GM18870 (cell line): ENCODE measurements at regions not wholly inside any gene's neighbourhood (a gene's known extent, or its start where the extent isn't known, plus 50 kb on each side); places are given as distances from the start of the nearest gene placed in this dataset.
"Not testable (repeated sequence)": the region's sequence is repeated elsewhere in the genome, so short reads cannot be mapped to it uniquely, and the experiment has no call there.

Source experiments
- ATAC-seq: cut with Tn5 transposase; IDR thresholded peaks from one replicate; pipeline ENCODE4 v1.9.1; 2021; ENCODE audit warnings: moderate library complexity; ENCODE audit not compliant: unreplicated experiment

DNA sequence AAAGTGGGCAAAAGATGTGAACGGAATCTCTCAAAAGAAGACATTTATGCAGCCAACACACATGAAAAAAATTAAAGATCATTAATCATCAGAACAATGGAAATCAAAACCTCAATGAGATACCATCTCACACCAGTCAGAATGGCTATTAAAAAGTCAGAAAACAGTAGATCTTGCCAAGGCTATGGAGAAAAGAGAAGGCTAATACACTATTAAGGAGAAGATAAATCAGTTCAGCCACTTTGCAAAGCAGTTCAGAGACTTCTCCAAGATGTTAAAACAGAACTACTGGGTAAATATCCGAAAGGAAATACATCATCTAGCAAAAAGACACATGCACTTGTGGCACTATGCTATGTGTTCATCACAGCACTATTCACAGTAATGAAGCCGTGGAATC lies 388.2 kb upstream of the LUZP2 start:
- ATAC-seq = no peak

DNA sequence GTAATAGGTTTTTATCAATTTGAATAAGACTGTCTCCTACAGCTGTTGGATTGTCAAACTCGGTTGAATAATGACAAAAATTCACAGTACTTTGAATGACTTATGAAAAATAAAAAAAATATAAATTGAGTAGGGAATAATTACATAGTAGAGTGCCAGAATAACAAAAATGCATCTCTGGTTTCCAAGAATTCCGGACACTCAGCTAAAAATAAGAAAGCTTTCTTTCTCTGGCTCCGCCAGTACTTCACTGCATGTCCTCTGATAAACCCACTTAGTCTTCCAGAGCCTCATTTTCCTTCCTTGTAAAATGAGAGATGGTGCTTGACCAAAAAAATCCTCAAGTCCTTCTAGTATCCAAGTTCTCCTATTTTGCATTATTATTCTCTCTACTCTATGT lies 374.6 kb upstream of the LUZP2 start:
- ATAC-seq = no peak

DNA sequence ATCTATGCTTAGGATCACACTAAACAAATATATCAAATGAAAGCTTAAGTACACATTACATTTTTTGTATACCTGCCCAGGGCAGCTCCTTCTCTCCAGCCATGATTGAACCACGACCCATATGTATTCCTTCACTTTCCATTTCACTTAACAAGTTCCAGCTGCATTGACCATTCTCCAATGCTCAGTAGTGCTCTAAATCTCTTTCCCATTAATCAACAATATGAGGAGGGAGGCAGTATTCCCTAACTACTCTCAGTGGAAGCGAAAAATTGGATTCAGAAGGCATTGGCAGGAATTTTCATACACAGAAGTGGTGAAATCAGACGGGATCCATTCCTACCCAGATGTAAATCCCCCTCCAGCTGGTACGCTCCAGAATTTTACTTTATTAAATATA lies 372.0 kb upstream of the LUZP2 start:
- ATAC-seq = no peak

DNA sequence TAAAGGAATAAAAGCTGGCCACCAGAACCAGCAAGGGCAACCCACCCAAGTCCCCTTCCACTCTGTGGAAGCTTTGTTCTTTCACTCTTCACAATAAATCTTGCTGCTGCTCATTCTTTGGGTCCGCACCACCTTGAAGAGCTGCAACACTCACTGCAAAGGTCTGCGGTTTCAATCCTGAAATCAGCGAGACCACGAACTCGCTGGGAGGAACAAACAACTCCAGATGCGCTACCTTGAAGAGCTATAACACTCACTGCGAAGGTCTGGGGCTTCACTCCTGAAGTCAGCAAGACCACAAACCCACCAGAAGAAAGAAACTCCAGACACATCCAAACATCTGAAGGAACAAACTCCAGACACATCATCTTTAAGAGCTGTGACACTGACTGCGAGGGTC lies 365.2 kb upstream of the LUZP2 start:
- ATAC-seq = no peak

DNA sequence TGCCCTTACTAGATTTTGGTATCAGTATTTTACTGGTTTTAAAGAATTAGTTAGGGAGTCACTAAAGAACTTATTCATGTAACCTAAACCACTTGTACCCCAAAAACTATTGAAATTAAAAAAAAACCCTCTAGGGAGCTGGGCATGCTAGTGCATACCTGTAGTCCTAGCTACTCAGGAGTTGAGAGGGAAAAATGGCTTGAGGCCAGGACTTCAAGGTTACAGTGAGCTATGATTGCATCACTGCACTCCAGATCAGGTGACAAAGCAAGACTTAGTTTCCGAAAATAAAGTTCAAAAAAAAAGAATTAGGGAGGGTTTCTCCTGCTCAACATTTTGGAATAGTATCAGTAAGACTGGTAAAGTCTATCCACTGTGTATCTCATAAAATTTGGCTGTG lies 364.4 kb upstream of the LUZP2 start:
- no peak for ATAC-seq

DNA sequence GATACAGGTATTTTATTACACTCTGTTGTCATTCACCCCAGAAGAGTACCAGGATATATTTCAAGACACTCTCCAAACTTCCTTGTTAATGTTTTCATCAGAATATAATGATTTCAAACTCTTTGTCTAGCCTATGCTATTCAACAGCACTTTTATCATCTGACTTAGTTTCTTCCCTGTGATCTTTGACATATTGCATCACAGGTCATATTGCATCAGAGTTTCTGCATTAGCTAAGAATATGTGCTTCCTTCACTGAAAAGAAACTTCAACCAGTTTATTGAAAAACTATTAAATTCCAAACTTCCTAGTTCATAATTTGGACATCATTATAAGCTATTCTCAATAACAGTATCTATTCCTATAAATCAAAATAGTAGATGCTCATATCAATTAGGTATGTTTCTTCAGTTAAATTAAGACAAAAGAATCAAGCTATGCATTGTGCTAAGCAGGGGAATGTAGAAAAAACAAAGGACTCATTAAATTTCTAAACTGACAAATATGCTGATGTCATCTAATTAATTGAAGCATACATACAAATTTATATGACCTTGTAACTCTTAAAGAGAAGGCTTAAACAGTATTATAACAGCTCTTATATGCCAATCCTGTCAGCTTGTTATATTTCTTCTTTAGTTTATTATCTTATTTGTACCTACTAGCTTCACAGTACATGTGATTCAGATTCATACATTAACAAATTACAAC lies 361.8 kb upstream of the LUZP2 start:
- ATAC-seq = no peak

DNA sequence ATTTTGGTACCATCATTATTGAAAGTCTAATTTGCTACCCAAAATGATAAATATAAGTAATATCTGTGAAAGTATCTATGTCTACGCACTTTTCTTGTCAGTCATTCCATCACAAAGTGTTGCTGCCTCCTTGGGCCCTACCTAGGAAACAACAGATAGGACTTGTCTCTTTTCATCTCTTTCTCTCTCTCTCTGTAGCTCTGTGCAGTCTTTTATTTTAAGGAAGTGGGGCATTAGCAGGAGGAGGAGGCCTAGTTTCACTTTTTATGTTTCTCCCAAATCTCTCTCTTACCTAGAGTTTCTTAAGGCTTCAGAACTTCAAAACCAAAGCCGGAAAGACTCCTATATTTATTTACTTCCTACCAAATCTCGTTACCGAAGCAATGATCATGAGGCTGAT lies 354.8 kb upstream of the LUZP2 start:
- no peak for ATAC-seq

DNA sequence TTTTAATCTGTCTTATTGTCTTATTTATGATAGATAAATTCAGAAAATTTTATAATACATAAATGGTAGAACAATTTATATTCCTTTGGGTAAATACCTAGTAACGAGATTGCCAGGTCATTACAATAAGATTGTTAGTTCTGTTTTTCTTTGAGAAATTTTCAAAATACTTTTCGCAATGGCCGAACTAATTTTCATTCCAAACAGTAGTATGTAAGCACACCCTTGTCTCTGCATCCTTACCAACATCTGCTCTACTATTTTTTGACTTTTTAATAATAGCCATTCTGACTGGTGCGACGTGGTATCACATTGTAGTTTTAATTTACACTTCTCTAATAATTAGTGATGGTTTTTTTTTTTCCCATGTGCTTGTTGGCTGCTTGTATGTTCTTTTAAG lies 351.4 kb upstream of the LUZP2 start:
- ATAC-seq = no peak

DNA sequence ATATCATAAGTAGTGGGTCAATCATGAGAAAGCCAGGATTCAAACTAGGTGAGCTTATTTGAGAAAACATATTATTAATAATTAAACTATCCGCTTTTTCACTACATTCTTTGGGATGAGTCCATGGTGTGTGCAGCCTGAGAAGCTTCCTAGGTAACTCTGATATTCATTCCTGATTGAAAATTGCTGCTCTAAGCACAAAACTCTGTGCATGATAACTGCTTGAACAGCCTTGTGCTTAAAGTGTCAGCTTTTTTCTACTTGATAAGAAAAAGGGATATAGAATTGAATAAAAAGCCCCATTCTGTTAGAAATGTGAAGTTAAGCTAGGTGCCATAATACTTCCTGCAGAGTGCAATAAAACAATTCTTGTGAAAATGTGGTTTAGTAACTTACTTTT lies 343.5 kb upstream of the LUZP2 start:
- no peak for ATAC-seq

DNA sequence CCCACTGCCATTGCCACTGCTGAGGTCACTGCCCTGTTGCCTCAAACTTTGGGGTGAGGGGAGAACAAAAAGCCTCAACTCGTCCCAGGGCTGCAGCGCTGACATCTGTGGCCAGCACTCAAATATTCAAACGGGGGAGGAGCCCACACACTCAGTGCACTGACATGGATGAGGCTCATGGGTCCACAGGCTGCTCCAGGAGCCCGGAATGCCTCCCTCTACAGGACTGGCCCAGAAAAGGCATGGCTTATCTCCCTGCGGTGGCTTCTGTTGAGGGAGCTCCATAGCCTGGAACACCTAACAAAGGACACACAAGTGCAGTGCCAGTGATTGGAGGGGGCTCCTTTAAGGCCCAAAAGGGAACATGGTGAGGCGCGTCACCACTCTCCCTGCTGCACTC lies 341.1 kb upstream of the LUZP2 start:
- no peak for ATAC-seq

DNA sequence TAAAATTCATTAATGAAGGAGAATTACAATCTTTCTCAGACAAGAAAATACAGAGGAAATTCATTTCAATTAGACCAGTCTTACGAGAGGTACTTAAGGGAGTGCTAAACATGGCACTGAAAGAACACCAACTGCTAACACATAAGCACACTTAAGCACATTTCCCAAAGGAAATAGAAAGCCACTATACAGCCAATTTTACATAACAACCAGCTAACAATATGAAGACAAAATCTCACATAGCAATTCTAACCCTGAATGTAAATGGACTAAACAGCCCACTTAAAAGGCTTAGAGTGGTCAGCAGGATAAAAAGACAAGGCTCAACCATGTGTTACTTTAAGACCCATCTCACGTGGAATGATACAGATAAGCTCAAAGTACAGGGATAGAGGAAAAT lies 339.5 kb upstream of the LUZP2 start:
- no peak for ATAC-seq

DNA sequence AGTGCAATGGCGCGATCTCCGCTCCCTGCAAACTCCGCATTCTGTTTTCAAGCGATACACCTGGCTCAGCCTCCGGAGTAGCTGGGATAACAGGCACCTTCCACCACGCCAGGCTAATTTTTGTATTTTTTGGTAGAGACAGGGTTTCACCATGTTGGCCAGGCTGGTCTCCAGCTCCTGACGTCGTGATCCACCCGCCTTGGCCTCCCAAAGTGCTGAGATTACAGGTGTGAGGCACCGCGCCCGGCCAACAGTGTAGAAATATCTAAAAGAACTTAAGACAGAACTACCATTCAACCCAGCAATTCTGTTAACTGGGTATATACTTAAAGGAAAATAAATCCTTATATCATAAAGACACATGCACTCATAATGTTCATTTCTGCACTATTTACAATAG lies 335.3 kb upstream of the LUZP2 start:
- ATAC-seq = no peak

DNA sequence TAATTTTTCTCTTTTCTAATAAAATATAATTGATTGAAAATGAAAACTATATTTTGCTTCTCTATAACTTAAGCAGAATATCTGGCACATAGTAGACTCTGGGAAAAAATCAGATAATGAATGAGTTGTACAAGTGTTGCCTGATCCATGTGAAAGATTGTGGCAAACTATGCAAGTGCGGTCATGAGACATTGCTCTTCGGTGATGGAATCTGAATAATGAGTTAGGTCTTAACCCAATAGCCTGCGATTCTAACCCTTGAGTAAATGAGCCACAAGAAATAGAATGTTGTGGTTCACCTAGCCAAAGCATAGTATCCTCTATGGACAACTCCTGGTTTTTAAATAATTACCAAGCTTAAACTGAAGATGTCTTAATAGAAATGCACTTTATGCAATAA lies 333.7 kb upstream of the LUZP2 start:
- ATAC-seq = no peak

DNA sequence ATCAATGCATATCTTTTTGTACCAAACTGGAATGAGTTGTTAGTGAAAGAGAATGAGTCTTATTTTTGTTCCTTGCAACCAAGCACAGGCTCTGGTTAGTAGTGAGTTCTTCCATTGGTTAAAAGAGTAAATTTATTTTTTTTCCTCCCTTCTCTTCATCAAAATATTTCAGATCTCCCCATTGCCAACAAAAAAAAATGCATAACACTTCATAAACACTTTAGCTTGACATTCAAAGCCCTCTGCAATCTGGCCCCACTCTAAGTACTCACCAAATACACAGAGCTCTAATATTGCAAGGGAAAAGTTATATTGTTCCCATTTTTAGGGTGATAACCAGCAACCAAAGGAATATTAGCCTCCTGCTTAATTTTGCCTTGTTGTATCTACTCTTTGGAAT lies 333.0 kb upstream of the LUZP2 start:
- no peak for ATAC-seq

DNA sequence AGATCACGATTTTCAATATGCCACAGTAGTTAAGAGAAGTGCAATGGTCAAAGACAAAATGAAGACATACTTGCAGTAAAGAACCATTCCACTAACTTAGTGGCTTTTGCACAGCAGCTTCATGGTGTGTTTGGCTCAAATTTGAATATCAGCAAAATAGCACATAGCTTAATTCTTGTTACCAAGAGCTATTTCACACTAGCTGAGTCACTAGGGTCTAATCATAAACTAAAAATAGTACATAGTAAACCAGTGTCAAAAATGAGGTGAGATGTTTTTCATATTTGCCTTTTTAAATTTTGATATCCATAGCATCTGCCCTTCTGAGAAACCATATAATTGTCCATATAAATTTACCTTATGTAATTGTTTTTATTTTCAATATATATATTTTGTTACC lies 325.0 kb upstream of the LUZP2 start:
- ATAC-seq = no peak

DNA sequence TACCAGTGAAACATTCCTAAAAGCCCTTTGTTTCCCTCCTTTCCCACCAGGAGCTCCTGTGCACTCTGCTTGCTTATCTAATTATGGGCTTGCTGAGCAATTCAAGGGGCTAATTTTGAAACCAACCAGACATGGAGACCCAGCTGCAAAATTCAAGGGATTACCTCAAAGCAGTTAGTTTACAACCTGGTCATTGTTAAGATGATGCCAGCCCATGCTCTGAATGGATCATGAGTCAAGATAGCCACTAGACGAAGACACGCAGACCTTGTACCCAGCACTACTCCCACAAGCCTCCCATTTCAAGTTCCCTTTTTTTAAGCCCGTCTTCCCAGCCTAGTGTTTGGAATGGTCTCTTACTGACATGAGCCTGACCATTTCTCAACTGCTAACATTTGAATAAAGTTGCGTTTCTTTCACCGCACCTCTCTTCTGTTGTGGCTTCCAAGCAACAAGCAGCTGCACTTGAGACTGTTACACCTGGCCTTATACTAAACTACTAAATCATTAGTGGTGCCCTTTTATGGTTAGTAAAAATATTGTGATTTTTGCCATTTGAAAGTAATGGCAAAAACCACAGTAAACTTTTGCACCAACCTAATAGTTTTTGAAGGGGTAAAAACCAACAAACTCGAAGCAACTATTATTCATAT lies 315.3 kb upstream of the LUZP2 start:
- no peak for ATAC-seq

DNA sequence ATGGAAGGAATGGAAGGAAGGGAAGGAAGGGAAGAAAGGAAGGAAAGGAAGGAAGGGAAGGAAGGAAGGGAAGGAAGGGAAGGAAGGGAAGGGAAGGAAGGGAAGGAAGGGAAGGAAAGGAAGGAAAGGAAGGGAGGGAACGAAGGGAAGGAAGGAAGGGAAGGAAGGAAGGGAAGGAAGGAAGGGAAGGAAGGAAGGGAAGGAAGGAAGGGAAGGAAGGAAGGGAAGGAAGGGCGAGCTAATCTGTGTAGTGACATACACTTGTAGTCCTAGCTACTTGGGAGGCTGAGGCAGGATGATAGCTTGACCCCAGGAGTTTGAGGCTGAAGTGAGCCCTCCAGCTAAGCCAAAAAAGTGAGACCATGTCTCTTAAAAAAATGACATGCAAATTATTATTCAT lies 311.3 kb upstream of the LUZP2 start:
- not testable (repeated sequence) for ATAC-seq

DNA sequence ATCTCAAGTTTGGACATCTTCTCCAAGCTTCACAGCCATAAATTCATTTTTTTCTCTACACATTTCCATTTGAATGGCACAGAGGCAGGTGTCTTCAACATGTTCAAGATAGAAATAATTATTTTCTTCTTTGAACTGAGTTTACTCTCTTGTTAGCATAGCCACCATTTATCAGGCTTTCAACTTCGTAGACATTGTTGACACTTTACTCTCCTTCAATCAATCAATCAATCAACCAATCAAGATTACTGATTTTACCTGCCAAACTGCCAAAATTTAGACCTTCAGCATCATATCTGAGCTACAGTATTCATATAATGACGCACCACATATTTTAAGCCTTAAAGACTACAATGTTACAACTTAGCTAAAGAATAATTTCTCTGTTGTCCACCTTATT lies 300.1 kb upstream of the LUZP2 start:
- no peak for ATAC-seq

DNA sequence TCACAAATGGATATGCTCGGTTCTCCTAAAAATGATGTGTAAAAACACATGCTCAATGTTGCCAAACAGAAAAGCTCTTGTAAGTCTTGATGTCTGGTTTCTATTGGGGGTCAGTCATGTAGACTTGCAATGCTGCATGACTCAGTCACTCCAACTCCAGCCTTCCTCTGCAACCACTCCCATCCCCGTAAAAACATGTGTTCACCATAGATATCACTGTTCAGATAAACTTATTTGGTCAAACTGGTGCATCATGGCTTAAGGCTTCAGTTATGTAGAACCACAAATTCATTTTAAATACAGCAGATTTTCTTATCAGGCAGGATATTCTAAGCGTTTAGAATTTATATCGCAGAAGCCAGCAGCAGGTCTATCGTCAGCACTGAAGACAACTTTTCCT lies 298.4 kb upstream of the LUZP2 start:
- ATAC-seq = no peak

DNA sequence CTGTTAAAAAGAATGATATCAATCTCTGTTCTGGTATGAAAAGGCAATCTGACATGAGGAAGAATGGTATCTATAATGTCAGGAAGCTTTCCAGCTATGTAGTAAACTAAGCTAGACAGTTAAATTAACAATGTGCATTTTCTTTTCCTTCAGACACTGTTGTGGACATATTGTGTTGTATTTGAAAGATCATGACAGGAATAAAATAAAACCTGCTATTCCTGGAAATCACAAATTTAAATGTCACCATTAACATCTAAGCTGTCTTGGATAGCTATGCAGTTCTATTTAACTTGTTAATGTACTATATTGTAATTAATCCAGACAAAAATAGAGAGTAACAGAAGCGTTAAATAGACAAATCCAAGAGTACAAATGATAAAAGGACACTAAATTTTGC lies 297.4 kb upstream of the LUZP2 start:
- ATAC-seq = no peak

DNA sequence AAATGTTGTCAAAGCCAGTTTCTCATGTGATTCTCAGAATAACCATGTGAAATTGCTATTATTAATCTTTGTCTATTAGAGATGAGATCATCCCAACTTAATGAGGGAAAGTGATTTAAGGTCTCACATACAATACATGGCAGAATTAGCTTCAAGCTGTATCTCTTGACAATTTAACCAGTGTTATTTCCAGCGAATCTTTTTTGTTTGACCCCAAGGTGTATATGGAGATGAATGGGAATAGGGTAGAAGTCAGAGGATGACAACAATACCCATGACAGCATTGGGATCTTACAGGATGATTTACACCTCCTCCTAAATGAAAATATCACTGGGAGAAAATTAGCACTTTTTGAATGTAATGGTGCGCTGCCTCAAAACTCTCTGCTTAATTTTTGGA lies 290.8 kb upstream of the LUZP2 start:
- ATAC-seq = no peak

DNA sequence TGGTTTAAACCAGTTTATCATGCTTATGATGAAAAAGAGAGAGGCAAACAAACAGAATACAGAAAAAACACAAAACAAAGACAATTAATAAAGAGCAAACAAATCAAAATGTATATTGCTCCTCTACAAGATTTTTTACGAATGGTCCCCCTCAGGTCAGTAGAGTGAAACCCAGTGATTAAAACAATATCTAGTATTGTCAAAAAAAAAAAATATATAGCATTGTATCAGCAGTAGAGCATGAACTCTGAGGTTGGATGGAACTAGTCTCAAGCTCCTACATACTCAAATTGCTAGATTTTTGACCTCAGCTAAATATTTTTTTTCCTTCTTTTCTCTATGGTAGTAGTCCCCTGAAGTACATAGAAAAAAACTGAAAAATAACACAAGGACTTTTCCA lies 290.3 kb upstream of the LUZP2 start:
- ATAC-seq = no peak

DNA sequence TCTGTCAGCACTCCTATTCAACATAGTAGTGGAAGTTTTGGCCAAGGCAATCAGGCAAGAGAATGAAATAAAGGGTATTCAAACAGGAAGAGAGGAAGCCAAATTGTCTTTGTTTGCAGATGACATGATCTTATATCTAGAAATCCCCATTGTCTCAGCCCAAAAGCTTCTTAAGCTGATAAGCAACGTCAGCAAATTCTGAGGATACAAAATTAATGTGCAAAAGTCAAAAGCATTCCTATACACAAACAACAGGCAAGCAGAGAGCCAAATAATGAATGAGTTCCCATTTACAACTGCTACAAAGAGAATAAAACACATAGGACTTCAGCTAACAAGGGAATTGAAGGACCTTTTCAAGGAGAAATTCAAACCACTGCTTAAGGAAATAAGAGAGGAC lies 280.4 kb upstream of the LUZP2 start:
- ATAC-seq = no peak
